ENCODE measurements at regions not wholly inside any gene's neighbourhood (a gene's known extent, or its start where the extent isn't known, plus 50 kb on each side); places are given as distances from the start of the nearest gene placed in this dataset.

DNA sequence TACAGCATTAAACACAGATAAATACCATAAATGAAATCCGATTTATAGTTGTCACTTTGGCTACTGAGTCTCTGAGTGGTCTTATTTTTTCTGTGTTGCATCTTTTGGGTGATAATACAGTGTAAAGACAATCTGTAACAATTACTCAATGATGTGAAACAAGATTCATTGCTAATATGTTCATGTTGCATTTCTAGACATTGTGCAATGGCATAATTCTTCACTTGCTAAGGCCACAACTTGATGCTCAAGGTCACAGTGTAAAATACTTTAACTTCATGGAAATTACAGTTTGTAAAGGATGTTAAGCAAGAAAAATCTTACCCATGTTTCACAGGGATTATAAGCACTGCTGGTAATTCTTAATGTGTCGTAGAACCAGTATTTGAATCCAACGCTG, 74.9 kb upstream of the SMLR1 start:
- H3K4me3 Mint-ChIP-seq, result no peak overlapping the region
- H3K9me3 Mint-ChIP-seq, result peaks cover 10% of the 10 kb centered on the region
- no peaks in the 10 kb centered on the region for H3K4me1 Mint-ChIP-seq (ENCODE audit: low read depth)
- no peak overlapping the region for H3K27ac Mint-ChIP-seq
- DNase-seq, result no peak
- H3K27me3 Mint-ChIP-seq, result no peaks in the 10 kb centered on the region
- no peaks in the 10 kb centered on the region for H3K36me3 Mint-ChIP-seq (ENCODE audit: low read depth)

DNA sequence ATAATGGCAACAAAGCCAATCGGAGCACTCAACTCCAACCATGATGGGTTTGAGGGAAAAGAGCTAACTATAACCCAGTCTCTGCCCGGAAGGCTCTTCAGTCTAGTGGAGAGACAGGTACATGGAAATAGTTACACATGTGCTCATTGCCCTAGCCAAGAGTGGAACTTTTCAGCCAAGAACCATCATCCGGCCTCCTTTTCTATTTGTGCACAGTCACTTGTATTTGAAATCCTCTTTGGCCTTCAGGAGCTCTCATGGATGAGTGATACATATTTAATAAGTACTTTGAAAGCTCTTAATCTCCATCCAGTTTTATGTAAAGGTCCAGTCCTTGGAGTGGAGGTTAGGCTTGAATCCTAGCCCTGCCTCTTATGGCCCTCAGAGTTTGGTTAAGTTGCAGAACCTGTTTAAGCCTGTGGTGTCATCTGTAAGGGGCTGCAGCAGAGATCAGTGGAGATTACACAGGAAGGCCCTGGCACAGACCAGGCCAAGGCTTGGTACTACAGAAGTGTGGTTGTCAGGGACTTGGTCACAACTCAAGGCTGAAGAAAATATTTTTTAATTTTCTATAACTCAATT, 72.3 kb upstream of the SMLR1 start:
- Mint-ChIP-seq H3K4me1 (ENCODE audit: low read depth) (peaks cover 3% of the 10 kb centered on the region), H3K27me3 (no peaks in the 10 kb centered on the region), H3K27ac (no peak overlapping the region), H3K9me3 (no peaks in the 10 kb centered on the region), H3K4me3 (no peak overlapping the region), H3K36me3 (ENCODE audit: low read depth) (no peaks in the 10 kb centered on the region)
- no peak for DNase-seq

DNA sequence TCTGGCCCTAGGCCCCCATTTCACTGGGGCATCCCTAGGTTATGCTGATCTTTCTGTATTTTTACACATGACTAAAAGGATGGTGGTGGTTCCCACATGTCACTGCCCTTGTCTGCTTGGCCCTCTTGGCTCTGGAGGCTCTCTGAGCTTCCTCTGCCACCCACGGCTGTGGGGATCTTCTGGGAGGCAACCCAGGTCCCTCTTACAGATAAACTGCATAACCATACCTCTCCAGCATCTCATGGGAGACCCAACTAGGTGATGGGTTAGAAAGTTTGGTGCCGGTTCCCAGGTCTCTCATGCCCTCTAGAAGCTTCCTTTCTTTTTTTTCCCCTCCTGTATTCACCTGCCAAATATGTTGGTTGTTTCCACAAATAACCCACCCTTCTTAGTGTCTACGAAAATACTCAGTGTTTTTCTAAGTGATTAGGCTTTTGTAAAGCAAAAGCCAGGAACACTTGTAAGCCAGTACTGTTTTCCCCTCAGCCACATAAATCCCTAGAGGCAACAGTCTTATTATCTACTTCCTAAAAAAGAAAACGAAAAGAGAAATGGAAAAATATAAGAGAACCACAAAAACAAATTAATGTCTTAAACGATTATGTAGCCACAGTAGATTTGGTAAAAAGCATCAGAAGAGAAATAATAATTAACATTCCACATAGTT, 71.7 kb upstream of the SMLR1 start:
- no peaks in the 10 kb centered on the region for H3K27me3 Mint-ChIP-seq
- no peak overlapping the region for H3K27ac Mint-ChIP-seq
- no peaks in the 10 kb centered on the region for H3K9me3 Mint-ChIP-seq
- peaks cover 3% of the 10 kb centered on the region for H3K4me1 Mint-ChIP-seq (ENCODE audit: low read depth)
- H3K4me3 Mint-ChIP-seq, result no peak overlapping the region
- no peak for DNase-seq
- no peaks in the 10 kb centered on the region for H3K36me3 Mint-ChIP-seq (ENCODE audit: low read depth)

DNA sequence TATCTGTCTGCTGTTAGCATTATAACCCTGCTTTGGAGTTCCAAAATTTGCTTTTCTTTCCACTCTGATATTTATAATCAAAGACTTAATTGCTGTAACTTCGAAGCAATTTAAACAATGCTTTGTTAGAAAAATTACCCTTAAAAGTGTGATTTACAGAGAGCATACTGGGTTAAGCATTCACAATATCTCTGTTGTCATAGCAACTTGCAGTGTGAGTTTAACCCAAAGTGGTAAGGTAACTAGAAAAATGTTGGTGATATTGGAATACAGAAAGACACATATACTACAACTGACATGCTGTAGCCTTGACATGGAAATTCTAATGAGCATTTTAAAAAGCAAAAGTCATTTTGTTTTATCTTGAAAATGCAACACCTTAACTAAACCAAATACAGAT, 70.4 kb upstream of the SMLR1 start:
- Mint-ChIP-seq H3K36me3 (ENCODE audit: low read depth) (no peaks in the 10 kb centered on the region), H3K9me3 (no peaks in the 10 kb centered on the region), H3K27me3 (no peaks in the 10 kb centered on the region), H3K4me1 (ENCODE audit: low read depth) (peaks cover 3% of the 10 kb centered on the region), H3K27ac (no peak overlapping the region), H3K4me3 (no peak overlapping the region)
- no peak for DNase-seq

DNA sequence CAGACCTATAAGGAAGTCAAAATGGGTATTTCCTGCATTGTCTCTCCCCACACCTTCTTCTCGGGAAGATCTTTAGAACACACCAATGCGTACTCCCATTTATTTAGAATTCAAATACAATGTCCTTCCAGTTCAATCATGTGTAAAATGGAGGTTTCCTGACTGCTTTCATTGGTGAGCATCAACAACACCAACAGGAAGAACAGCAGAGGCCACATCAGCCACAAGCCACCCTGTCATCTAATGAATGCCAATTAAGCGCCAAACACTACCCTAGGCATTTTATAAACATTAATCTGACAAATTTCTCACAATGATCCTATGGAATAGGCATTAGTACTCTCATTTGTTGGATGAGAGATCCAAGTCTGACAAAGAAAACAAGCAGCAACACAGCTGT, 68.4 kb upstream of the SMLR1 start:
- Mint-ChIP-seq H3K36me3 (ENCODE audit: low read depth) (no peaks in the 10 kb centered on the region), H3K27me3 (no peaks in the 10 kb centered on the region), H3K4me1 (ENCODE audit: low read depth) (peaks cover 3% of the 10 kb centered on the region), H3K9me3 (no peaks in the 10 kb centered on the region), H3K27ac (no peak overlapping the region), H3K4me3 (no peak overlapping the region)
- DNase-seq, result no peak

DNA sequence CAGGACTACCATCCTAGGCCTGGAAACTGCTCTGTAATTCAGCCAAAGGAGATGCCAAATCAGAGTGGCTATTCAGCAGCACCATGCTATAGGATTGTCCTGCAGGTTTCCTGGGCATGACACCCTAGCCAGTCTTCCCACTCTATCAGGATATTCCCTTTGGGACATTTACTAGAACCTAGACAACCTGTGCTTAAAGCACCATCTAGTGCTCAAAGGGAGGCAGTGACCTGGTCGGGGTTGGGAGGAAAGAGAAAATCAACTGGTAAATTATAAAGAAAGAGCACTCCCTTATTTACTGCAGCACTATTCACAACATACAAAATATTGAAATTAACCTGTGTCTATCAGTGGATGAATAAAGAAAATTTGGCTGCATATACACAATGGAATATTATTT, 67.2 kb upstream of the SMLR1 start:
- Mint-ChIP-seq H3K27me3 (no peaks in the 10 kb centered on the region), H3K36me3 (ENCODE audit: low read depth) (no peaks in the 10 kb centered on the region), H3K9me3 (no peaks in the 10 kb centered on the region), H3K4me1 (ENCODE audit: low read depth) (peaks cover 3% of the 10 kb centered on the region), H3K27ac (no peak overlapping the region), H3K4me3 (no peak overlapping the region)
- DNase-seq, result no peak

DNA sequence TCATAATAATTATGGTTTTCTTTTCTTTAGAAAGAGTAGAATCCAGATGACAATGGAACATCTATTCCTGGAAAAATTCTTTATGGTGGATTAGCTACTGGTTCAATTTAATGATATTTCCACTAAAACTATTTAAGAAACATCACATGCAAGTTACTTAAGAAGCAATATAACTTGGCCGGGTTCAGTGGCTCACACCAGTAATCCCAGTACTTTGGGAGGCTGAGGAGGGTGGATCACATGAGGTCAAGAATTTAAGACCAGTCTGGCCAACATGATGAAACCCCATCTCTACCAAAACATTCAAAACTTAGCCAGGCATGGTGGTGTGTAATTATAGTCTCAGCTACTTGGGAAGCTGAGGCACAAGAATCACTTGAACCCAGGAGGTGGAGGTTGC, 65.9 kb upstream of the SMLR1 start:
- Mint-ChIP-seq H3K27me3 (no peaks in the 10 kb centered on the region), H3K4me3 (no peak overlapping the region), H3K36me3 (ENCODE audit: low read depth) (no peaks in the 10 kb centered on the region), H3K9me3 (no peaks in the 10 kb centered on the region), H3K27ac (no peak overlapping the region), H3K4me1 (ENCODE audit: low read depth) (peaks cover 3% of the 10 kb centered on the region)
- DNase-seq, result no peak

DNA sequence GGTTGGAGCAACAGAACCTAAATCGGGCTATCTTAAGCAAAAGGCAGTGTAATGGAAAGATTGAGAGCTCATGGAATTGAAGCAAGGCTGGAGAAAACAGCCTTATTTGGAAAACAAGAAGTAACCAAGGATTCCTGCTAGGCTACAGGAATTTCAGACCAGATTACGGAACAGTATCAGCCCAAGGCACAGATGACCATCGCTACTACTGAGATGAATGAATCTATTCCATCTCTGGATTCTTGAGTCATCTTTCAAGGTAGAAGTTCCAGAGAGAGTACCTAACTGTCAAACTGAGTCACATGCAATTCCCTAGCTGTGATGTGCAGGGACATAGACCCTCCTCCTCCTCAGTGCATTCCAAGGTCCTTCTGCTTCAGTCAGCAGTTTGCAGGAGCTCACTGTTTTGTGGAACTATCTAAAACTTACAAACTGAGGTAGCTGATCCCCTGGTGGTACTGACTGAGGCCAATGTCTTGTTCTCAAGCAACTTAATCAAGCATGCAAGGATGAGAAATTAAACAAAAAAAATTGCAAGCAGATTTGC, 62.0 kb upstream of the SMLR1 start:
- Mint-ChIP-seq H3K27ac (no peak overlapping the region), H3K36me3 (ENCODE audit: low read depth) (no peaks in the 10 kb centered on the region), H3K9me3 (no peaks in the 10 kb centered on the region), H3K4me3 (no peak overlapping the region), H3K4me1 (ENCODE audit: low read depth) (no peaks in the 10 kb centered on the region), H3K27me3 (no peaks in the 10 kb centered on the region)
- DNase-seq, result no peak

DNA sequence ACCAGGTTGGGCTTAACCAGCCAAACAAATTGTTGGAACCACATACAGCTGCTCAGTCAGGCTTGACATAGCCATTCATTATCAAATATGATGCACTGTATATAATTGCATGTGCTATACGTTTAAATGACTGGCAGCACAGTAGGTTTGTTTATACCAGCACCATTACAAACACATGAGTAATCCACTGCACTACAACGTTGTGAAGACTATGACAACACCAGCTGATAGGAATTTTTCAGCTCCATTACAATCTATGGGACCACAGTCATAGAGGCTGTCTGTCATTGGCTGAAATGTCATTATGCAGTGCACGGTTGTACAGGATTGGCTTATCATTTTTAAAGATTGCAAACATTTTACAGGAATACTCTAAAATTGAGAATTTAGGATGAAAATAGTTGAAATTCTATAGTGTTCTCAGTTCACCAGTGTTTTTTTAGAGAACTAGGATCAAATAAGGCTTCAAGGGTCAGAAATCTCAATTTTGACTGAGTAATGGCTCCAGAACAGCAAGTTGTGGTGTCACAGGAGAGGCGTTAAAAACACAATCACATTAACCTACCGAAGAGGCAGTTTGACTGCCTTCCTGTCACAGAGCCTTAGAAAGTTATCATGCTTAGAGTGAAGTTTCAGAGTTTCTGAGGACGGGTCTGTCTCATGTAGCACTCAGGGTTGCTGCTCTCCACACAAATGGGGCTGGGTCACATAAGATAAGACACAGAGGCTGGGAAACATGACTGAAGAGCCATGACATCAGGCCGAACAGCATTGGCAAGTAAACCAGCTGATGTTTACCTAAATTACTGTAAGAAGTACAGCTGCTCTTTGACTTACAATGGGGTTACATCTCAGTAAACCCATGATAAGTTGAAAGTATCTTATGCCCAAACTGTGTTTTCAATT, 60.7 kb upstream of the SMLR1 start:
- no peaks in the 10 kb centered on the region for H3K36me3 Mint-ChIP-seq (ENCODE audit: low read depth)
- no peaks in the 10 kb centered on the region for H3K4me1 Mint-ChIP-seq (ENCODE audit: low read depth)
- H3K27ac Mint-ChIP-seq, result no peak overlapping the region
- H3K4me3 Mint-ChIP-seq, result no peak overlapping the region
- no peaks in the 10 kb centered on the region for H3K27me3 Mint-ChIP-seq
- H3K9me3 Mint-ChIP-seq, result no peaks in the 10 kb centered on the region
- DNase-seq, result no peak

DNA sequence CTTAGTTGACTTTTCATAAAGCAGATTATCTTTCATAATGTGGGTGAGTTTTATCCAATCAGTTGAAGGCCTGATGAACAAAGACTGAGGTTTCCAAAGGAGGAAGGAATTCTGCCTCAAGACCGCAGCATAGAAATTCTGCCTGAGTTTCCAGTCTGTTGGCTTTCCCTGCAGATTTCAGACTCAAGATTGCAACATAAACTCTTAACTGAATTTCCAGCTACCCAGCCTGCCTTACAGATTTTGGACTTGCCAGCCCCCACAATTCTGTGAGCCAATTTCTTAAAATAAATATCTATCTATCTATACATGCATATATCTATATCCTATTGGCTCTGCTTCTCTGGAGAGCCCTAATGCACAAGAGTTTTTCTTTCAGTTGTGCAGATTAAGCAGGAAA, 57.3 kb upstream of the SMLR1 start:
- Mint-ChIP-seq H3K27me3 (no peaks in the 10 kb centered on the region), H3K36me3 (ENCODE audit: low read depth) (no peaks in the 10 kb centered on the region), H3K4me3 (no peak overlapping the region), H3K27ac (no peak overlapping the region), H3K4me1 (ENCODE audit: low read depth) (no peaks in the 10 kb centered on the region), H3K9me3 (no peaks in the 10 kb centered on the region)
- no peak for DNase-seq

DNA sequence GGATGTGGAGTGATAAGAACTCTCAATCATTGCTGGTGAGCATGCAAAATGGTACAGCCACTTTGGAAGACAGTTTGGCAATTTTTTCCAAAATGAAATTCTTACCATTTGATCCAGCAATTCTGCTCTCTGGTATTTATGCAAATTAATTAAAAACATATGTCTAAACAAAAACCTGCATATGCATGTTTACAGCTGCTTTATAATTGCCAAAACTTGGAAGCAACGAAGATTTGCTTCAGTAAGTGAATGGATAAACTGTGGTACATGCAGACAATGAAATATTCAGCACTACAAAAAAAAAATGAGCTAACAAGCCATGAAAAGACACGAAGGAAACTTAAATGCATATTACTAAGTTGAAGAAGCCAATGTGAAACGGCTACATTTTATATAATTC, 55.5 kb upstream of the SMLR1 start:
- Mint-ChIP-seq H3K4me1 (ENCODE audit: low read depth) (peaks cover 5% of the 10 kb centered on the region), H3K4me3 (no peak overlapping the region), H3K27me3 (no peaks in the 10 kb centered on the region), H3K9me3 (no peaks in the 10 kb centered on the region), H3K36me3 (ENCODE audit: low read depth) (no peaks in the 10 kb centered on the region), H3K27ac (no peak overlapping the region)
- DNase-seq, result no peak

DNA sequence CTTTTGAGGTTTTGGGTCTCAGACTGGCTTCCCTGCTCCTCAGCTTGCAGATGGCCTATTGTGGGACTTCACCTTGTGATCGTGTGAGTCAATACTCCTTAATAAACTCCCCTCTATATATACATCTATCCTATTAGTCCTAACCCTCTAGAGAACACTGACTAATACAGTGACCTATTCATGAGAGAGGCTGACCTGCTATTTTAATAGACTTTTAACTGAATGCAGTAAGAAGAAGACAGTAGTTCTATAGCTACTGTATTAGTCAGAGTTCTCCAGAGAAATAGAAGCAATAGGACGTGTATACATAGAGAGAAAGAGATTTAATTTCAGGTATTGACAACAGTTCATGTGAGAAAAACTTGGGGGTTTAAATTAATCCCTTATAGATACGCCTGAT, 53.3 kb upstream of the SMLR1 start:
- H3K4me3 Mint-ChIP-seq, result no peak overlapping the region
- H3K27ac Mint-ChIP-seq, result no peak overlapping the region
- no peaks in the 10 kb centered on the region for H3K9me3 Mint-ChIP-seq
- DNase-seq, result no peak
- H3K27me3 Mint-ChIP-seq, result no peaks in the 10 kb centered on the region
- H3K36me3 Mint-ChIP-seq (ENCODE audit: low read depth), result no peaks in the 10 kb centered on the region
- peaks cover 11% of the 10 kb centered on the region for H3K4me1 Mint-ChIP-seq (ENCODE audit: low read depth)

DNA sequence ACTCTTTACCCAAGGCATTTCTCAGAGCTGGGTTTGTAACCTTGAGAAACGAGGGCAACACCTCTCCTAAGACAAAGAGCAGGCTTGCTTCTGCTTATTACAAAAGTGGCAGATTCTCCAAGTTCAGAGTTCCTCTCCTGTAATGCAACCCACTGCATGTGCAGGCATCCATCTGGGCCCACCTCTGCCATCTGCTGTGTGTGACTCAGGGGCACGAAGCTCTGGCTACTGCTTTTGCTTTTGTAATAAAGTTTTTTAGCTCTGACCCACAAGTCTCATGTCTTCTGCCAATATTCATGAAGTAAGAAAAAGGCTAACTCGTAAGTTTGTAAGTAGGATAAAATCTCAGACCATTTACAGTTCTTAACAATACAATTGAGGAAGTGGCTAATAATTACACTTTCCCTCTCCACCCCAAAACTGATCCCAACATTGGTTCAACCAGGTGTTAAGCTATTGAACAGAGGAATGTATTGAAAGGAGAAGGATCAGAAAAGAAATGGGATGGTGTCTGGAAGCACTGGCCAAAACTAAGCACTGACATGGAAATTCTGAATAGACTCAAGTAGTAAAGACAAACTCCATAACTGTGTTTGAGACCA, 51.7 kb upstream of the SMLR1 start:
- Mint-ChIP-seq H3K4me3 (no peak overlapping the region), H3K4me1 (ENCODE audit: low read depth) (peaks cover 28% of the 10 kb centered on the region), H3K27ac (no peak overlapping the region), H3K27me3 (no peaks in the 10 kb centered on the region), H3K36me3 (ENCODE audit: low read depth) (no peaks in the 10 kb centered on the region), H3K9me3 (no peaks in the 10 kb centered on the region)
- DNase-seq, result no peak

DNA sequence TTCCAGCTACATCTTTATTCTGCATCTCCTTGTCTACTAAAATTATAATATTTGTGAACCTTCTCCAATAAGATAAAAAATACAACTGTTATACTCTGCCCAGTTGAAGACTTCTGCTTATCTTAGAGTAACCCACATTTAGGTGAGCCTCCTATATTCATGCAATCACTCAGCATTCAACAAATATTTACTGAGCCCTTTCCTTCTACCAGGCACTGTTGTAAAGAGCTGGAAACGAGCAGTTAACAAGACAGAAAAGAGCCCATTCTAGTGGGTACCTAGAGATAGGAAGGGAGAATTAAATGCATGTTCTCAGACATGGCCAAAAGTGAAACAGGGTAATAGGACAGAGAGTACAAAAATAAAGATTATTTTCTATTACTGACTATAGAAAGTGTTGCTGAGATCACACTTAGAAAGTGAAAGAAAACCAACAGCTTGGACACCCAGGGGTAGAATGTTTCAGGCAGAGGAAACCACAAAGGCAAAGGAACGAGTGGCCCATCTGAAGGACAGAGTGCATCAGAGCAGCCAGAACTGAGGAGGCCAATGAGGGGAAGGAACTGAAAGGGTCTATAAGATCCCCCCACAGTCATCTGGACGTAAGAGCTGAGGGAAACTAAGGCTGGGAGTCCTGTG, 50.8 kb upstream of the SMLR1 start:
- Mint-ChIP-seq H3K9me3 (no peaks in the 10 kb centered on the region), H3K4me1 (ENCODE audit: low read depth) (peaks cover 35% of the 10 kb centered on the region), H3K27ac (no peak overlapping the region), H3K27me3 (no peaks in the 10 kb centered on the region), H3K4me3 (no peak overlapping the region), H3K36me3 (ENCODE audit: low read depth) (no peaks in the 10 kb centered on the region)
- DNase-seq, result no peak

All from activated T-cell treated with anti-CD3 and anti-CD28 coated beads, Interleukin-2, amount 50 U/mL, for 24 hours (primary cell).